ENCODE measurements at regions not wholly inside any gene's neighbourhood (a gene's known extent, or its start where the extent isn't known, plus 50 kb on each side); places are given as distances from the start of the nearest gene placed in this dataset.

DNA sequence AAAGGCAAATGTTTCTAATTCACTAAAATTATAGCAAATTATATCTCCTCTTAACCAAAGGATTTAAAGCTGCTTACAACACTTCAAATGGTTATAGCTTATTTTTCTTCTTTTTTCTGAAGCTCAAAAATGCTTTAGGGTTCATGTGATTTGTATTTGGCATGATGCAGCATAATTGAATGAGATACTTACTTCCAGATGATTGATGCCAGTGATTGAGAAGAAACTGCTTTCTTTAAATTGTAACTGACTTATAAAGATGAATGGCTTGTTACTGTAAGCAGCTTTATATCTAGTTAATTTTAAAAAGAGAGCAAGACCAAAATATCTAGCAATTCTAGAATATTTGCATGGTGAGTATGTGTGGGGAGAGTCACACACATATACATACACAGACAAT, 270.7 kb upstream of the THRB start:
- DNase-seq, result no peak

DNA sequence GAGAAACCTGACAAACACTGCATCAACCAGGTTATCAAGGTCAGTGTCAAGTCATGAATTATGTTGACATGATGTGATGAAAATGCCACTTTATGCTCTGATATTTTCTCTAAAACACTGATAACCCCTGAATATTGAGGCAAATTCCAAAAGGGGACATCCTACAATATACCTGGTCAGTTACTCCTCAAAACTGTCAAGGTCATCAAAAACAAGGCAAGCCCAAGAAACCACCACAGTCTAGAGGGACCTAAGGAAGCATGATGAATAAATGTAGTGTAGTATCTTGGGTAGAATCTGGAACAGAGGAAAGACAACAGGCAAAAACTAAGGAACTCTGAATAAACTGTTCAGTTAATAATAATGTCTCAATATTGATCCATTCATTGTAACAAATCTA, 275.3 kb upstream of the THRB start:
- no peak for DNase-seq

DNA sequence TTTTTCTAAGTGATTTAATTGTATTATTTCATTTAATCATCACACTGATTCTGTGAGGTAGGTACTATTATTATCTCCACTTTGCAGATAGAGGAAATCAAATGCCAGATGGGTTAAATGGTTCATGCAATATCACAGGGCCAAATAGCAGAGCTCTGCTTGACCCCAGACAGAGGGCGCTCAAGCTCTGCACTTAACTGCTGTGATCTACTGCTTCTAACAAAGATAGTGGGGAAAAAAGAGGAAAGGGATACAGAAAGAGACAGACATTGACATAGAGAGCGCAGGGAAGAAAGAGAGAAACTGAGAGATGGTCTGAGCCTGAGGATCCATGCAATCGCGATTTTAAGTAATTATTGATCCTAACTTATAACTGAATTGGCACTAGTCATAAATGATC, 279.1 kb upstream of the THRB start:
- no peak for DNase-seq

DNA sequence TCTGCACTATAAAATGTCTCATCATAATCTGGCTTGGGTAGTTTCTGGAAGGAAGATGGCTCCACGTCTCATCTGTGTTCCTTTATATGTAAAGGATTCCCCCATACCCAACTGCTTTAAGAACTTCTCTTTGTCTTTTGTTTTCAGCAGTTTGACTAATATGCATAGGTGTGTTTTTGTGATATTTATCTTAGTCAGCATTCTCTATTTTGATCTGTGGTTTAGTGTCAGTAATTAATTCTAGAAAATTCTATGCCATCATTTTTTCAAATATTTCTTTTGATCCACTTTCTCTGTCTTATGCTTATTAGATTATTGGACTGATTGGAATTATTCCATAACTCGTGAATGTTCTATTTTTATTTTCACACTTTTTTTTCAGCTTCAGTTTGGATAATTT, 286.3 kb upstream of the THRB start:
- no peak for DNase-seq

DNA sequence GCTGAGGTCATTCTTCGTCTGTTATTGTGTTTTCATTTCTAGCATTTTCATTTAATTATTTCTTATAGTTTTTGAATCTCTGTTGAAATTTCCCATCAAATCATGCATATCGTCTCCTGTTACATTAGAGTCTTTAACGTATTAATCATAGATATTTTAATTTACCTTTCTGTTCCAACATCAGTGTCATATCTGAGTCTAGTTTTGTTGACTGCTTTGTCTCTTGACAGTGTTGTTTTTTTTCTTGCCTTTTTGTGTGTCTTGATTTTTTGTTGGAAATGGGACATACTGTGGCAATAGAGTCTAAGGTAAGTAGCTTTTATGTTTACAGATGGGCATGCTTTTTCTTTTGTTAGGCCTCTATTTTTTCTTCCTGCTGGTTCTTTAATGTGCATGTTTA, 286.8 kb upstream of the THRB start:
- no peak for DNase-seq

DNA sequence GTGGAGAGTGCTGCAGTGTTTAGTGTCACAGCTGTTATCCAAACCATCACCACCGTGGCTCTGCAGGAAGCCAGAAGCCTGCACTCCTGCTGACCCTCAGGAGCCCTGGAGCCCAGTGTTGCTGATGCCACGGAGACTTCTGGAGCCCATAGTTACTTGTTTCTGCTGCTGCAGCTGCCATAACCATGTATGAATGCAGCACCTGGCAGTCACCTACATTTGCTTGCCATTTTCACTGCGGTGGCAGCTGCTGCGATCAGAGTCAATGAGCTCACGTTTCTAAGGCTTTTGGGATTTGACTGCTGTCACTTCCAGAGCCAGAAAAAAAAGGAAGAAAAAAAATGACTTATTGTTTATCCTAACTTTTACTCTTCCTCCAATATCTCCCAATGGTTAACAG, 299.2 kb upstream of the THRB start:
- no peak for DNase-seq

DNA sequence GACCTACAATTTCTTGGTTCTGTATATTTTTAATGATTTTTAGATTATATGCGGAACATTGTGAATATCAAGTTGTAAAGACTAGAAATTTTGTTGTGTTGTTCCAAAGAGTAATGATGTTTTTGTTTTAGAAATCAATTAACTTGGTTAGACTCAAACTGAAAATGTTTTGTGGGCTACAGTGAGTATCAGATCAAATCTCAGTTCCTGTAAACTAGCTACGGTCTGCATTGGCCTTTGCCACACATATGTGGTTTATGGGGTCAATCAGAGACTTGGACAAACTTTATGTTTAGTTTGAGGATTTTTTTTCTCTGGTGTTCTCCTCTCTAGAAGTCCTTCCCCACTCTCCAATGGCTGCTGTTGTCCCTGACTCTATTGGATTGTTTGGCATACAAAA, 308.0 kb upstream of the THRB start:
- DNase-seq, result no peak

DNA sequence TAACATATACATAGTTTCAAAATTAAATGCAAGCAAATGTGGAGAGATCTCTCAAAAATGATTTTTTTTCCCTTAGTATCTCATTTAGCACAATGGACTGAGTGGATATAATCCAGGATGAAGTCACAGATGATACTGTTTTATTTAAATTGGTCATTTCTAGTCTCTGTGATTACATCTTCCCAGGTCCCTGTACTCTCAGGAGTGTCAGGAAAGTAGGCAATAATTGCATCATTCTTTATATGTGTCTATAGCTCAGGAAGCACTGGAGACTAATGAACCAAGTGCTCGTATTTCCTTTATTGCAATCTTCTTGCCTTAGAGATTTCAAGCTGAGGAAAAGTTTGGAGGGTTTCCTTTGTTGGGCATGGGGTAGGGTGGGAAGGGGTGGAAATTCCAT, 309.4 kb upstream of the THRB start:
- DNase-seq, result no peak

DNA sequence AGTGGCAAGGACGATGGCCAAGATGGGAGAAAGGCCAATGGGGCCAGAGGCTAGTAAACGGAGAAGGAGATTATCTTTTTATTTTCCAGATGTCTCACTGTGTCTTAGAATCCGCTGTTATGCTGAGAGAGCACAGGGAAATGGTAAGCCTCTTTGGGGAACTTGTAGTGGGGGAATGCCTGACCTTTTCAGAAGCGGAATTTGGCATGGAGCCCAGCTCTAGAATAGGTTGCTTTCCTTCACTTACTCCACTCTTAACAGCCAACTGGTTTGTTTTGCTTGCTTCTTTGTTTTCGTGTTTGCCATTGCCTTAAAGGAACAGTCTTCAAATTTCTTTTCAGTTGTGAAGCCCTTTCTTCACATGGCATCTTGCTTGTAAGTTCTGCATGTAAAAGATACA, 316.2 kb upstream of the THRB start:
- no peak for DNase-seq

DNA sequence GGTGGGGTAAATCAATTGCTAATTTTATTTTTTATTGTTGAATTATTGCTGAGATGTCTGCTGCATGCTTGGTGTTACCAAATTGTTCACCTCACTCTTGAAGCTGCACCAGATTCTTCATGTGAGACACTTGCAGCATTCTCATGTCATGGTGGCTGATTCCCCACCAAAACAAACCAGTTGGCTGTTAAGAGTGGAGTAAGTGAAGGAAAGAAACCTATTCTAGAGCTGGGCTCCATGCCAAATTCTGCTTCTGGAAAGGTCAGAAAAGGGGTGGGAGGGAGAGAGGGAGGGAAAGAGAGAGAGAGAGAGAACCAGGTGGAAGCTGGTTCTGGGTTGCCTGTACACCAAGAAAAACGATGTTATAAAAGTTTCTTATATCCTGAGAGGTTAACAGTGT, 317.5 kb upstream of the THRB start:
- DNase-seq, result no peak

DNA sequence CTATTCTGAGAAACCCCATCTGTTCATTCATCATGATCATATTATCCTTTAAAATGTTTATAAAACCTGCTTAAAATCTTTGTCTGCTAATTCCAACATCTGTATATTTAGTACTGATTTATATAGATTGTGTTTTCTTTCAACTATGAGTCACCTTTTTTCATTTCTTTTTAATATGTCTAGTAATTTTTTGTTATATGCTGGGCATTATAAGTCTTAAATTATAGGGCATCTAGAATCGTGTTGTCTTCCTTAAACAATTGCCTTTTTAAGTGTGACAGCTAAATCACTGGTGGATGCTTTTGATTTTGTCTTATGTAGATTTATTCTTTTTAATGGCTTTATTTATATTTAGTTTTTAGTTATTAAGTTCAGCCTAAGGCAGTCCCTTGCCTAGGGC, 323.4 kb upstream of the THRB start:
- DNase-seq, result no peak

DNA sequence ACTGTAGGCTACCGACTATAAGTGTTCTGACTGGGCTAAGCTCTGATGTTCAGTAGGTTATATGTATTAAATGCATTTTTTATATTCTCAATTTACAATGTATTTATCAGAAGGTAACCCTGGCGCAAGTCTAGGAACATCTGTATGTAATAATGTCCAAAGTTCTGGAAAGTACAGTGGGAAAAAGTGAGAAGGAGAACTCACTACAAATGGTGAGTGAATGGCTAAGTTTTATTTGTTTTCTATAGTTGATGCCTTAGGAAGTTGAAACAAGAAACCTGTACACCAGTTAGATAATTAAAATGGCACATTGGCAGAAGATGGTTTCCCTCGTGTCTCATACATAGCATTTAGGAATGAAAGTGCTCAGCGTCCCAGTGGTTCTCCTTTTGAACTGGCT, 333.4 kb upstream of the THRB start:
- DNase-seq, result no peak

DNA sequence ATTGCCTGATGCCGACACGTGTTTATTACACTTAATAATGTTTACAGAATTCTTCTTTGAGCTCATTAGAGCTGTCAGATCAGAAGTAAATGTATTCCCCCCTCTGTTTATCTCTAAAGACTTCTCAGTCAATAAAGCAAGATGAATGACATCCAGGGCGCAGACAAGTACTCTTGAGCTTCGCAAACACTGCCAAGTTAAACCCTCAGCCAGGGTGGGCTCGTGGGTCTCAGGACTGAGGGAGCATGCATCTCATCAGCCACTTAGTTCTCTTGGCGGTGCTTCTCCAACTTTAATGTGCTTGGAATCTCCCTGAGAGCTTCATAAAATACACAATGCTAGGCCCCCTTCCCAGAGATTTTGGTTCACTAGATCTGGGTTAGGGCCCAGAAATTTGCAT, 333.9 kb upstream of the THRB start:
- no peak for DNase-seq

DNA sequence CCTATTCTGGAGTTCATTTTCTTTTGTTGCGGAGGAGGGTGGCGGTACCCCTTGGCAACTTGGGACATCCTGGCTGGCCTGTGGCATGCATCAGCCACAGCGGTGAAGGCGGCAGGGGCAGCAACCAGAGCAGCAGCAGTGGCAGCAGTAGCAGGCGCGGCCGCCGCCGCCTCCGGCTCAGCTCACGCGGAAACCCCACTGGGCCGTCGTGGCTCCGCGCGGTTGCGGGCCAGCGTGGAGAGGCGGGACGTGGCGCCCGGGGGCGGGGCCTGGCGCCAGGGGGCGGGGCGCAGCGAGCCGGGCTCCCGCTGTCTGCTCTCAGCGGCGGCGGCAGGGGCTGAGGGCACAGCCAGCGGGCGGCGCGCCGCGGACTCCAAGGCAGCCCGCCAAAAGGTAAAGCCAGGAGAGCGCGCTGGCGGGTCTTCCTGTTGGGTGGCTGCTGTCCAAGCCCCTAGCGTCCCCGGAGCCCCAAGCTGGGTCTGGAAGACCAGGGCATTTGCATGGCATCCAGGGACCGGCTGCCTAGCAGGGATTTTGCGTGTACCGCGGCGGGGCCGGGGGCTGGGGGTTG, 334.4 kb upstream of the THRB start:
- no peak for DNase-seq

DNA sequence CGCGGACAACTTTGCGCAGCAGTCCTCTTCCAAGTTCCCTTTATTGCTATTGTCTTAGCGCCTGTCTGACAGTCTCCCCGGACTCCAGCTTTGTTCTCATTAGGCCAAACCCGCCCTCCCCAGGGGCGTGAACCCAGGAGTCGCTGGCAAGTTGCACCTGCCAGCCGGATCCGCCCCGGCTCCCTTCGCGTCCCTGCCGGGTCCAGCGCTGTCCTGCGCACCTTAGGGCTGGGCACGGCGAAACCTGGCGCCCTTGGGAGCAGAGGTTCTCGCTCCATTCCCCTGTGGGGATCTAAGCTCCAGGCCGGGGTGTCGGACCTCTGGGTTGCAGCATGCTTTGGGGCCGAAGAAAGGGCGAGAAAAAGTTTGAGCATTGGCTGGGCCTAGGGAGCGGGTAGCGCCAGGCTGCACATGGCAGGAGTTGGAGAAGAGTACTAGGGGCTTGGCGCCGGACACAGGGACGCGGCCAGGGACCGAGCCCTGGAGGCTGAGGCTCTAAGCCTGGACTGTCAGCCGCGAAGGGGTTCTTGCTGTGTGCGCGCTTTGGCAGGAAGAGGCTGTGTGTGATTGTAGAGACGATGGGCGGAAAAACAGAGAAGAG, 335.1 kb upstream of the THRB start:
- DNase-seq, result no peak

DNA sequence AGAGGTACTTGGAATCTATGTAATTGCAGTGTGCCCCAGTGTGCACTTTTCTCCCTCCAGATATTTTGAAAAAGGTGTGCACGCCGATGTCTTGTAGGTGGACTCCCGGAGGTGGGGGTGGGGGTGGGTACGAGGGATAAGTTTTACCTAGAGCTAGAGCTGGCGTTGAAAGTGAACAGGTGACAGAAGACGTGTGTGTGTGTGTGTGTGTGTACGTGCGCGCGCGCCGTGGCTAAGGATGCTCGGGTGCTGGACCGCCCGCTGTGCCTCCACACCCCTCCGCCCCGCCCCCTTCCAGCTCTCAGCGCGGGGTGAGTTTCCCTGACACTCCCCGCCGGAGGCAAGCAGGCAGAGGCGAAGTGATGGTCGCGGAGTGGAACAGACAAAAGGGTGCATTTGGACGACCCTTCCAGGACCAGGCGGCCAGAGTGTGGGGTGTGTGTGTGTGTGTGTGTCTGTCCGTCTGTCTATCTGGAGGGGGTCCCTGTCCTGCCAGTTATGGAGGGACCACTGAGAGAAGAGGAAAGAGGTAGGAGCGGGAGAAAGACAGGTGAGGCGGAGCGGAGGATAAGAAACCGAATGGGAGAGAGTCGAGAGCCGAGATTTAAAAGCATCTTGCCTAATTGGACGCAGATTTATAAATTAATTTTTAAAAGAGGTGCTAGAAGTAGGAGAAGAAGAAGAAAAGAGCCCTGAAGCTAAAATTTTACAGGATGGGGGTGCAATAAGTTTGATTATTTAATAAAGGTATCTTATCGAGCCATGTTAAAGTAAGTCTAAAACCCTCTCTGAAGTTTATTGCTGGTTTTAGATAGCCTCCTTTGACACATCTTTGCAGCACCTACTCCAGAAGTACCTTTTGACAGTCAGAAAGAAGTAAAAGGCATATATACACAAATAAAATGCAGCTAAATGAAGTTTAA, 335.8 kb upstream of the THRB start:
- no peak for DNase-seq

DNA sequence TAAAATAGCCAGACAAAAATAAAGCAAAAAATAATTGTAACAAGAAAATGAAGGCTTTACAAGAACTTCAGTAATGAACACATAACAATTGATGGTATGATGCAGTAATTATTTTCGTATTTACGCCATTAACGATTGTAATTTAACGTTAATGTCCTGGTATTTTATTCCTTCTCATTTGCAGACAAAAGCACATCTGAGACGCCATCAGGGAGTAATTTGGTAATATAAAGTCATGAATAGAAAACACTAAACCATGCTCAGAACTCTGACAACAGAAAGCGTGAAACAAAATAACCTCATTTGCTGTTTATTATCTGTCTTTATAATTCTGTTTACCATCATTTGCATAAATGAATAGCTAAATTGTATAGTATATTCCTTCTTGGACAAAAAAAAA, 336.6 kb upstream of the THRB start:
- DNase-seq, result no peak

DNA sequence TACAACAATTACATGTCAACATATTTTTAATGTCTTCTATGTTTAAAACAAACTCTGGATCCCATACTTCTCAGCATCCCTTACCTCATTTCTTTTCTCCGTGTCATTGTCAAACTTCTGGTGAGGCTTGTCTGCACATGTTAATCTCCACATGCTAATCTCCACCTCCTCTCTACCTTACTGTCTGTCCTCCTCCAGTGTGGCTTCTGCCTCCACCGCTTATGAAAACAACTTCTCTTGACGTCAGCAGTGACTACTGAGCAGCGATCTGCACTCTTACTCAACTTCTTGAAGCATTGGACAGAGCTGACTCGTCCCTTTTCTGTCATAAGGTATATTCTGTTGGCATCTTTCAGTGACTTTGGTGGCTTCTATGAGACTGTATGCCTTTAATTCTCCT, 338.2 kb upstream of the THRB start:
- DNase-seq, result no peak

DNA sequence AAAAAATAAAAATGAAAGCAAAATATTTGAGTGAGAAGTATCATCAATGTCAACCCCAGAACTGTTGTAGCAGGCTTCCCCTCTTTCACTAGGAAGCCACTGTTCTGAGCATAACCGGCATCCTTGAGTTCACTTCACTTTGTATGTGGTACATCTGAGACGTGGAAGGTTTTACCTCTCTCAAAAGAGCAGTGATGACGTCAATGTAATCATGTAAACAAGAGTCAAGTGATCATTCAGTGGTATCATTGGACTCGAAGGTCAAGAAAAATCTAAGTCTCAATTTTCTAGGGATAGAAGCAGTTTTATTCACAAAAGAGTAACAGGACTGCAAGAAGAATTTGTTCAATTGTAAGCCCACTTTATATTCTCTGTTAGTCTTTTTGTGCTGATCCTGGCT, 339.8 kb upstream of the THRB start:
- DNase-seq, result no peak

DNA sequence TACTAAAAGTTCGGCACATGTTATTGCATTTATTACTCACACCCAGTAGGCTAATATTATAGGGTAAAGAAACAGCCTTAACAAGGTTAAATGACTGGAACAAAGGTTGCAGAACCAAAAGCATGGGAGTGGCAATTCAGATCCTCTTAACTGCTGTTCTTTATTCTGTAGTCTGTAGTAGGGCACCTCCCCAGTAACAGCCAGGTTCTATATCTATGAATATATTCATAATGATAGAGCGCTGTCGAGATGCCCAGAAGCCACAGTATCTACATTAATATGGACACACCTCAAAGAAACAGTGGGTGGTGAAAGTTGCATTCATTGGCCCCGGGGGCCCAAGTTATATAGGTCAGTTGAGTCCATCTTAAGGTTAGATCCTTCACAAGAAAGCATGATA, 340.9 kb upstream of the THRB start:
- DNase-seq, result no peak

DNA sequence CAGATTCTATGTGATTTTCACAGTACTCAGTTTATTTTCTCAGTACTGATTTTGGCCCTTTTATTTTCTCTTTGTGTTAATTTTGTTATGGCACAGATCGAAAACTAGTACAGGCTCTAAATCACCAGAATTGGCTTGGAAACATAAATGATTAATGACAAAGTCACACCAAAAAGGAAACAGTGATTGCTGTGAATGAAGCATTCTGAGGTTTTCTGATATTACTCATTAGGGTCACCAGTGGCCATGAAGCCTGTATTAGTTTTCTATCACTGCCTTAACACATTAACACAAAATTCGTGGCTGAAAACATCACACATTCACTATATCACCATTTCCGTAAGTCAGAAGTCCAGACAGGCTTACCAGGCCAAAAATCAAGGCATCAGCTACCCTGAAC, 343.0 kb upstream of the THRB start:
- DNase-seq, result no peak

DNA sequence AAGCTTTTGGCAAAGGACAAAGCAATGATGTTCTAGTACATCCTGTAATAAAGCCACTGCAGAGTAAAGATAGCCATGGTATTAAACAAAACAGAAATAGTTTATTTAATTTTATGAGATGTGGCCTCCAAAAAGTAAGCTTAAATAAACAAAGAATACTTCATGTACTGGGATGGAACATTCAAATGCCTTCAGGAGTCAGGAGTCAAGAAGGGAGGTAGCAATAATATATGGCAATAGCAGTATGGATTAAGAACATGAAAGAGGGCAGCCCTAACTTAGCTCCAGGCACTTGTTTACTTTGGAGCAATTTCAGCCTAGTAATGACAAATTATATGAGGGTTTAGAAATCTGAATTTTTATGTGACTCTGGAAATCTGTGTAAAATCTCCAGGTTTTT, 343.9 kb upstream of the THRB start:
- DNase-seq, result no peak

DNA sequence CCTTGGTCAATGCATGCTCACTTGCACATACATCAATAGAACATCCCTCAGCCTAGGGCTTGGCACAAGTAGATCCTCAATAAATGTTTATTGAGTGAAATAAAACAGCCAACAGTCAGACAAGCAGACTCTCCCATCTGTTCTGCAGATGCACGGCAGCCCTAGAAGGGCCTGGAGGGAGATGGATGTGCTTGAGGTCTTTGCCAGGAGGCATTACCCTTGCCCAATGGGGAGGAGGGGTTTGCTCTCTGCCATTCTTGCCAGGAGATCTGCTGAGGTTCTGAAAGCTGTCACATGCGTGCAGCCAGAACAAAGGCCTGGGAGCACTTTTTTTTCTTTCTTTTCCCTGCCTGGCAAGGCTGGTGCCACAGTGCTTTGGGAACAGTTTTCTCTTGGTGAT, 349.3 kb upstream of the THRB start:
- no peak for DNase-seq

DNA sequence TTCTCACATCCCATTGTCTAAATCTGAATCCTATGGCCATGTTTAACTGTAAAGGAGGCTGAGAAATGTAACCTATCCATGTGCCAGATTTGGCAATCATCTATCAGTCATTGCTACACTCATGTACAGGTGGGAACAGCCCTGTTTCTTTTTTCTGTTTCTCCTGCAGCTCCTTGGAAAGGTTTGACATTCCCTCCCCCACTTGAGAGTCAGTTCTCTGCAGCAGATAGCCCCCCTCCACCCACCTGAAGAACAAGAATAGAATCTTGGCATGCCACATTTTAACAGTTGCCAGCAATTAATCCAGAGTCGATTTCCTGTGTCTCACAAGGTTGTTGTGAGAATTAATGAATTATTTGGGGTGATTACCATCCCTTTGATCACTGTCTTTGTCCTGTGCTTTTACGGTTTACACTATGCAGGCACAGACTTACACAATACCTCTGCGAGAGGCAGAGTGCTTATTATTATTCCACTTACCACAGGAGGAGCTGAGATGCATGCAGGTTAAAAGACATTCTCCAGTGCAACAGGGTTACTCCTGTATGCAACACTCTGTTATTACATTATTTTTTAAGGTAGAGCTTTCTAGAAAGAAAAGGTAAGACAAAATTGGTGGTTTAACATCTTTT, 351.0 kb upstream of the THRB start:
- no peak for DNase-seq

All from CD4-positive, alpha-beta T cell treated with Interleukin-1 beta for 1 hour (primary cell).